Kidney epithelial cell (primary cell): ENCODE measurements at regions not wholly inside any gene's neighbourhood (a gene's known extent, or its start where the extent isn't known, plus 50 kb on each side); places are given as distances from the start of the nearest gene placed in this dataset.
A peak's percentile ranks its signal among the peaks of the same experiment; 100 is the strongest.

Experiments
- DNase-seq: peaks from one replicate; pipeline ENCODE4 v3.0.0-alpha.2; 2010; ENCODE audit warnings: low read depth
- H3K27me3 ChIP-seq: 2 replicates; pipeline ENCODE4 v1.6.0; 2011; ENCODE audit warnings: low read length; ENCODE audit not compliant: control insufficient read depth, insufficient read depth
- H3K36me3 ChIP-seq: 2 replicates; pipeline ENCODE4 v1.5.1; 2011; ENCODE audit warnings: low read length; ENCODE audit not compliant: control insufficient read depth, insufficient read depth
- H3K4me3 ChIP-seq: 2 replicates; pipeline ENCODE4 v1.5.1; 2011; ENCODE audit warnings: low read depth, mild to moderate bottlenecking, control low read depth, low read length
- CTCF ChIP-seq: IDR thresholded peaks from 2 replicates; pipeline ENCODE4 v1.5.1; 2011; ENCODE audit warnings: mild to moderate bottlenecking, moderate library complexity, low read length, control low read depth, inconsistent platforms; ENCODE audit not compliant: insufficient read depth, poor library complexity, severe bottlenecking

- no peak for TF ChIP-seq CTCF
- H3K36me3 ChIP-seq: no peaks in the 10 kb centered on the region
- H3K4me3 ChIP-seq: no peak overlapping the region
- peak; percentile 18 for DNase-seq
- no peaks in the 10 kb centered on the region for H3K27me3 ChIP-seq
Observed at GRCh38 chr5:28430565-28431178, 1392.3 kb upstream of the CDH9 start.

- H3K36me3 ChIP-seq: no peaks in the 10 kb centered on the region
- no peak for TF ChIP-seq CTCF
- H3K4me3 ChIP-seq: no peak overlapping the region
- DNase-seq: no peak
- H3K27me3 ChIP-seq: no peaks in the 10 kb centered on the region
Observed at GRCh38 chr5:28421141-28421540, 1382.8 kb upstream of the CDH9 start.

GRCh38 chr5:28415791-28416443 is 1377.5 kb upstream of the CDH9 start:
- no peak for DNase-seq
- H3K4me3 ChIP-seq: no peak overlapping the region
- no peak for TF ChIP-seq CTCF
- no peaks in the 10 kb centered on the region for H3K27me3 ChIP-seq
- no peaks in the 10 kb centered on the region for H3K36me3 ChIP-seq

GRCh38 chr5:28414619-28415018 is 1376.2 kb upstream of the CDH9 start:
- TF ChIP-seq CTCF: no peak
- DNase-seq: no peak

GRCh38 chr5:28408651-28409050 is 1370.3 kb upstream of the CDH9 start:
- no peak overlapping the region for H3K4me3 ChIP-seq
- TF ChIP-seq CTCF: no peak
- DNase-seq: no peak
- H3K36me3 ChIP-seq: no peaks in the 10 kb centered on the region
- no peaks in the 10 kb centered on the region for H3K27me3 ChIP-seq

More at GRCh38 chr5:28414619-28415018, 1376.2 kb upstream of the CDH9 start:
- H3K36me3 ChIP-seq: no peaks in the 10 kb centered on the region
- H3K27me3 ChIP-seq: no peaks in the 10 kb centered on the region
- no peak overlapping the region for H3K4me3 ChIP-seq

GRCh38 chr5:28408186-28408585 is 1369.8 kb upstream of the CDH9 start:
- Histone ChIP-seq H3K27me3 (no peaks in the 10 kb centered on the region), H3K36me3 (no peaks in the 10 kb centered on the region), H3K4me3 (no peak overlapping the region)
- peak; percentile 83 for DNase-seq
- no peak for TF ChIP-seq CTCF
